ENCODE measurements at regions not wholly inside any gene's neighbourhood (a gene's known extent, or its start where the extent isn't known, plus 50 kb on each side); places are given as distances from the start of the nearest gene placed in this dataset.

GRCh38 chr9:99391937-99392594 is 170.0 kb downstream of the SEC61B start:
- Histone ChIP-seq H3K4me3 (ENCODE audit: low read depth in 1 of 2, low read length in 2 of 2) (no peak overlapping the region), H3K36me3 (ENCODE audit: control insufficient read depth in 1 of 2, insufficient read depth in 2 of 2, low read length in 2 of 2) (no peaks in the 10 kb centered on the region), H3K27me3 (ENCODE audit: control insufficient read depth in 1 of 2, insufficient read depth in 2 of 2, low read length in 2 of 2) (no peaks in the 10 kb centered on the region), H3K9ac (ENCODE audit: low read depth in 1 of 2, low read length in 2 of 2) (no peak overlapping the region), H3K27ac (ENCODE audit: low read depth, low read length) (no peak overlapping the region), H3K9me3 (ENCODE audit: control insufficient read depth in 1 of 2, low read length in 2 of 2) (no peaks in the 10 kb centered on the region), H3K4me1 (ENCODE audit: control insufficient read depth in 1 of 2, insufficient read depth in 2 of 2, low read length in 2 of 2) (no peaks in the 10 kb centered on the region)

- Histone ChIP-seq H3K36me3 (ENCODE audit: control insufficient read depth in 1 of 2, insufficient read depth in 2 of 2, low read length in 2 of 2) (no peaks in the 10 kb centered on the region), H3K9me3 (ENCODE audit: control insufficient read depth in 1 of 2, low read length in 2 of 2) (no peaks in the 10 kb centered on the region), H3K4me1 (ENCODE audit: control insufficient read depth in 1 of 2, insufficient read depth in 2 of 2, low read length in 2 of 2) (no peaks in the 10 kb centered on the region), H3K27me3 (ENCODE audit: control insufficient read depth in 1 of 2, insufficient read depth in 2 of 2, low read length in 2 of 2) (no peaks in the 10 kb centered on the region), H3K27ac (ENCODE audit: low read depth, low read length) (no peak overlapping the region), H3K4me3 (ENCODE audit: low read depth in 1 of 2, low read length in 2 of 2) (no peak overlapping the region), H3K9ac (ENCODE audit: low read depth in 1 of 2, low read length in 2 of 2) (no peak overlapping the region)
Measured at GRCh38 chr9:99392986-99393385, 170.9 kb downstream of the SEC61B start.

DNA sequence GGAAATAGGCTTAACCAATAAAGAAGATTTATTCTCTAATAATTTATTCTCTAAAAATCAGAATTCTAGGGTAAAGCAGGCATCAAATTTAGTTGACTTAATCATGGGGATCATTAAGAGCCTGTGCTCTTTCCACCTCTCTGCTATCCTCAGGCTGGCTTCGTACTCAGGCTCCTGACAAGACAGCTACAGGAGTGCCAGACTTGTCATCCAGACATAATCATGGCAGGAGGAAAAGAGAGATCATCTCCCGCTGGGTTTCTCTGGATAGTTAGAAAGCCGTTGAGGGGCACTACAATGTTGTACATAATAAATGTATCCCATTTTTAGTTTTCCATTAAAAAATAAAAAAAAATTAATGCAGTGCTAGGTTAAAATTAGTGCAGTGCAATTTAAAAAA is 171.9 kb downstream of the SEC61B start:
- Histone ChIP-seq H3K4me1 (ENCODE audit: control insufficient read depth in 1 of 2, insufficient read depth in 2 of 2, low read length in 2 of 2) (no peaks in the 10 kb centered on the region), H3K36me3 (ENCODE audit: control insufficient read depth in 1 of 2, insufficient read depth in 2 of 2, low read length in 2 of 2) (no peaks in the 10 kb centered on the region), H3K27ac (ENCODE audit: low read depth, low read length) (no peak overlapping the region), H3K9me3 (ENCODE audit: control insufficient read depth in 1 of 2, low read length in 2 of 2) (no peaks in the 10 kb centered on the region), H3K9ac (ENCODE audit: low read depth in 1 of 2, low read length in 2 of 2) (no peak overlapping the region), H3K4me3 (ENCODE audit: low read depth in 1 of 2, low read length in 2 of 2) (no peak overlapping the region), H3K27me3 (ENCODE audit: control insufficient read depth in 1 of 2, insufficient read depth in 2 of 2, low read length in 2 of 2) (no peaks in the 10 kb centered on the region)

DNA sequence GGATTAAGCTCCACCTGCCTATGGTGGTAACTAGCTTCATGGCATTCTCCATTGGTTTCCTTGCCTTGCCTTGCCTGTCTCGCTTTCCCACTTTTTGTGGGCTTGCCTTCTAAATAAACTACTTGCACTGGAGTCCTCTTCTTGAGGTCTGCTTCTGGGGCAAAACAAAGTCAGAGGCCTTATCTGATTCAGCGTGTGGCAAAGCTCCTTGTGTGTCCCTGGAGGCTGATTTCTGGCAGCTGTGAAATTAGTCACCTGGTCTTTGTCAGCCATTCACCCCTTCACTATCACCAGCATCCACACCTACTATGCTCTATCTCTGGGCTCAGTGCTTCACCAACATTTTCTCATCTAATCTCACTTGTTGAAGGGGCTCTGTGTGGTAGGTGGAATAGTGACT is 176.2 kb downstream of the SEC61B start:
- Histone ChIP-seq H3K9me3 (ENCODE audit: control insufficient read depth in 1 of 2, low read length in 2 of 2) (no peaks in the 10 kb centered on the region), H3K27ac (ENCODE audit: low read depth, low read length) (no peak overlapping the region), H3K27me3 (ENCODE audit: control insufficient read depth in 1 of 2, insufficient read depth in 2 of 2, low read length in 2 of 2) (no peaks in the 10 kb centered on the region), H3K4me1 (ENCODE audit: control insufficient read depth in 1 of 2, insufficient read depth in 2 of 2, low read length in 2 of 2) (no peaks in the 10 kb centered on the region), H3K36me3 (ENCODE audit: control insufficient read depth in 1 of 2, insufficient read depth in 2 of 2, low read length in 2 of 2) (no peaks in the 10 kb centered on the region), H3K4me3 (ENCODE audit: low read depth in 1 of 2, low read length in 2 of 2) (no peak overlapping the region), H3K9ac (ENCODE audit: low read depth in 1 of 2, low read length in 2 of 2) (no peak overlapping the region)

DNA sequence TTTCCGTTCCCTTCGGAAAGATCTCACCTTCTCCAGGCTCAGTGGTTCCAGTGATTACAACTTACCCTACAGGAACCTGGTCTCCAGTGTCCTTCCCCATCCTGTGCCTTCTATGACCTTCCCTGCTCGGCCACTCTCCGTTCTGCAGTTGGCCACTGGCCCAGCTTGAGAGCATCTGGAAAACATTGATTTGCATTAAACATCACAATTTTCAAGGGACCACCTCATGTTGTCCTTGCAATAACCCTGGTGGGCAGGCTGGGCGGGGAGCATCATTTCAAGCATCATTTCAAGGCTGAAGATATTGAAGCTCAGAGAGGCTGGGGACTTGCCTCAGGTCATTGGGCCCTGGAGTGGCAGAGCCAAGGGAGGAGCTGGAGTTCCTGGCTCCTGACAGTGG is 177.4 kb downstream of the SEC61B start:
- no peaks in the 10 kb centered on the region for H3K9me3 ChIP-seq (ENCODE audit: control insufficient read depth in 1 of 2, low read length in 2 of 2)
- no peak overlapping the region for H3K9ac ChIP-seq (ENCODE audit: low read depth in 1 of 2, low read length in 2 of 2)
- H3K36me3 ChIP-seq (ENCODE audit: control insufficient read depth in 1 of 2, insufficient read depth in 2 of 2, low read length in 2 of 2): no peaks in the 10 kb centered on the region
- no peaks in the 10 kb centered on the region for H3K4me1 ChIP-seq (ENCODE audit: control insufficient read depth in 1 of 2, insufficient read depth in 2 of 2, low read length in 2 of 2)
- no peak overlapping the region for H3K27ac ChIP-seq (ENCODE audit: low read depth, low read length)
- no peak overlapping the region for H3K4me3 ChIP-seq (ENCODE audit: low read depth in 1 of 2, low read length in 2 of 2)
- no peaks in the 10 kb centered on the region for H3K27me3 ChIP-seq (ENCODE audit: control insufficient read depth in 1 of 2, insufficient read depth in 2 of 2, low read length in 2 of 2)

DNA sequence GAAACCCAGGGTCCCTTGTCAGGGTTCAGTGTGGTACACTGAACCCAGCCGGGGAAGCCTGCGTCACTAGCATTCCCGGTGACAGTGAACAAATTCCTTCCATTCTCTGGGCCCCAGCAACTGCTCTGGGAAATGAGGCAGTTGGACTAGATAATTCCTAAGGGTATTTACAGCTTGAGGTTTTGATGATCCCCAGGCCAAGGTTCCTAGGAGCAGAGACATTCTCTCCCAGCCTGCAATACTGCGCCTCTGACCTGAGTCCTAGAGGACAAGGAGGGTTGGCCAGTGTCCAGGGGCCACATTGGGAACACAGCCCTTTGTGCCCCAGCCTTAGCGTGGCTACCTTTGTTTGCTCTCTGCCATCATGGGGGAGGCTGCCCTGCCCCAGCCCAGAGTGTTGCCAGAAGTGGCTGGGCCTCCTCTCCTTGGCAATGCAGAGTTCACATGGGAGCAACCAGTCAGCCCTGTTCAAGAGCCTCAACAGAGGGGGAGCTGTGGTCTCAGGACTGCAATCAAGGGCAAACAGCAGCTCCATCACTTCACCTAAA is 178.2 kb downstream of the SEC61B start:
- Histone ChIP-seq H3K27ac (ENCODE audit: low read depth, low read length) (no peak overlapping the region), H3K4me1 (ENCODE audit: control insufficient read depth in 1 of 2, insufficient read depth in 2 of 2, low read length in 2 of 2) (no peaks in the 10 kb centered on the region), H3K36me3 (ENCODE audit: control insufficient read depth in 1 of 2, insufficient read depth in 2 of 2, low read length in 2 of 2) (no peaks in the 10 kb centered on the region), H3K4me3 (ENCODE audit: low read depth in 1 of 2, low read length in 2 of 2) (no peak overlapping the region), H3K9ac (ENCODE audit: low read depth in 1 of 2, low read length in 2 of 2) (no peak overlapping the region), H3K27me3 (ENCODE audit: control insufficient read depth in 1 of 2, insufficient read depth in 2 of 2, low read length in 2 of 2) (no peaks in the 10 kb centered on the region), H3K9me3 (ENCODE audit: control insufficient read depth in 1 of 2, low read length in 2 of 2) (no peaks in the 10 kb centered on the region)

DNA sequence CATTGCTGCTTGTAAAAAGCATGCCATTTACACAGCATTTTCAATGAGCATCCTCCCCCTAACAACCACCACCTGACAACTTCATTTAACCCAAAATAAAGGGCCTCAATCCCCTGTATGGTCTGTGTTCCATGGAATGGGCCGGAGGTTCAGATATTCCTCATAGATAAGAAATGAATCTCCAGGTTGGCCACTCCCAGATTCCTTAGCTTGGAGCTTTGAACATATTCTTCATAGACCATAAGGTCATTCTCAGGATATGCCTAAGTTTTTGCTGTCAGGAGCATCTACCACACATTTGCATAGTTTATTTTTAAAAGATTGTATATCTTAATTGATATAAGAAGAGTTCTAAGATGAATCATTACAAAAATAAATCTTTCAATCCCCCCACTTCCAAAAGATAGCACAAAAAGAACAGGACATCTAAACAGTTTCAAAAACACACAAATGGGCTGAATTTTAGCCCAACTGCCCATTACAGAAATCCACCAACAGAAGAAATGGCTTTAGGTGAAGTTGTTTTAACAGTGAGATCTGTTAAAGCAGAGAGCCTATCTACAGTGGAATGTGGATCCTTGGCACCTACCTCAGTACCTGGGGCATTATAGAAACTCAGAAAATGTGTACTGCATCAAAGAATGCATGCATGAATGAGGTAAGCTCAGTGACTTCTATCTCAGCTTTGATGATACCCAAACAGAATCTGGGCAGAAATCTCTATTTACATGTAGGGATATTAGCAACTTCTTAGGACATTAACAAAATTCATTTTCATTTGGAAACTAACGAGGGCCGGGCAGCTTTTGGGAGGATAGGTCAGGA is 179.8 kb downstream of the SEC61B start:
- Histone ChIP-seq H3K27me3 (ENCODE audit: control insufficient read depth in 1 of 2, insufficient read depth in 2 of 2, low read length in 2 of 2) (no peaks in the 10 kb centered on the region), H3K36me3 (ENCODE audit: control insufficient read depth in 1 of 2, insufficient read depth in 2 of 2, low read length in 2 of 2) (no peaks in the 10 kb centered on the region), H3K4me1 (ENCODE audit: control insufficient read depth in 1 of 2, insufficient read depth in 2 of 2, low read length in 2 of 2) (no peaks in the 10 kb centered on the region), H3K27ac (ENCODE audit: low read depth, low read length) (no peak overlapping the region), H3K4me3 (ENCODE audit: low read depth in 1 of 2, low read length in 2 of 2) (no peak overlapping the region), H3K9ac (ENCODE audit: low read depth in 1 of 2, low read length in 2 of 2) (no peak overlapping the region), H3K9me3 (ENCODE audit: control insufficient read depth in 1 of 2, low read length in 2 of 2) (no peaks in the 10 kb centered on the region)

DNA sequence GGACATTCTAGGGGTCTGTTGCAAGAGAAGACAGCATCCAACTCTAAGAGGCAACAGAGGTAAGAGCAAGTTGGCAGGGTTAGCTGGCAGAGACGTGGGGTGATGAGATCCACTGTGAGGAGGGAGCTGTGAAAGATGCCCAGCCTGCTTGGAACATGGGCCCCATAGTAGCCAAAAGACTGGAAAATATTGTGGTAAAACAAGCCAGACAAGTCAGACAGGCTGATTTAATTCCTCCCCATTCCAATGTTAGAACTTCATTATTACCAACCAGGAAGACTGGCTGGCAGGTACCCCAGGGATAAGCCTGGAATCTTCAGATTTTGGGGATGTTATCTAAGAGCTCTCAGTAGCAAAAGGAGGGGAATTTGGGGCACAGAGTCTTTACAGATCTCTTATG is 181.3 kb downstream of the SEC61B start:
- Histone ChIP-seq H3K9ac (ENCODE audit: low read depth in 1 of 2, low read length in 2 of 2) (no peak overlapping the region), H3K36me3 (ENCODE audit: control insufficient read depth in 1 of 2, insufficient read depth in 2 of 2, low read length in 2 of 2) (no peaks in the 10 kb centered on the region), H3K9me3 (ENCODE audit: control insufficient read depth in 1 of 2, low read length in 2 of 2) (no peaks in the 10 kb centered on the region), H3K27me3 (ENCODE audit: control insufficient read depth in 1 of 2, insufficient read depth in 2 of 2, low read length in 2 of 2) (no peaks in the 10 kb centered on the region), H3K4me3 (ENCODE audit: low read depth in 1 of 2, low read length in 2 of 2) (no peak overlapping the region), H3K27ac (ENCODE audit: low read depth, low read length) (no peak overlapping the region), H3K4me1 (ENCODE audit: control insufficient read depth in 1 of 2, insufficient read depth in 2 of 2, low read length in 2 of 2) (no peaks in the 10 kb centered on the region)

DNA sequence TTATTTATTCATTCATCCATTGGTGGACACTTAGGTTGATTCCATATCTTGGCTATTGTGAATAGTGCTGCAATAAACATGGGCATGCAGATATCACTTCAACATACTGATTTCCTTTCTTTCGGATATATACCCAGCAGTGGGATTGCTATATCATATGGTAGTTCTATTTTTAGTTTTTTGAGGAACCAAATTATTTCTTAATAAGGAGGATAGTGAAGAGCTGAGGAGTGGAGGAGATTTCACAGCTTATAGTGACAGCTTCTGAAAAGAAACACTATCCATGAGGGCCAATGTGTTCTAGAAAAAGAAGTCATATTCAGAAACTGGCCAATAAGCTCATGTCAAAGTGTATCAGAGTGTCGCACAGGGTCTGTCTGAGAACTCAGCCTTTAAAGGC is 183.3 kb downstream of the SEC61B start:
- no peaks in the 10 kb centered on the region for H3K4me1 ChIP-seq (ENCODE audit: control insufficient read depth in 1 of 2, insufficient read depth in 2 of 2, low read length in 2 of 2)
- no peak overlapping the region for H3K27ac ChIP-seq (ENCODE audit: low read depth, low read length)
- no peak overlapping the region for H3K4me3 ChIP-seq (ENCODE audit: low read depth in 1 of 2, low read length in 2 of 2)
- H3K27me3 ChIP-seq (ENCODE audit: control insufficient read depth in 1 of 2, insufficient read depth in 2 of 2, low read length in 2 of 2): no peaks in the 10 kb centered on the region
- H3K9me3 ChIP-seq (ENCODE audit: control insufficient read depth in 1 of 2, low read length in 2 of 2): no peaks in the 10 kb centered on the region
- no peak overlapping the region for H3K9ac ChIP-seq (ENCODE audit: low read depth in 1 of 2, low read length in 2 of 2)
- no peaks in the 10 kb centered on the region for H3K36me3 ChIP-seq (ENCODE audit: control insufficient read depth in 1 of 2, insufficient read depth in 2 of 2, low read length in 2 of 2)

DNA sequence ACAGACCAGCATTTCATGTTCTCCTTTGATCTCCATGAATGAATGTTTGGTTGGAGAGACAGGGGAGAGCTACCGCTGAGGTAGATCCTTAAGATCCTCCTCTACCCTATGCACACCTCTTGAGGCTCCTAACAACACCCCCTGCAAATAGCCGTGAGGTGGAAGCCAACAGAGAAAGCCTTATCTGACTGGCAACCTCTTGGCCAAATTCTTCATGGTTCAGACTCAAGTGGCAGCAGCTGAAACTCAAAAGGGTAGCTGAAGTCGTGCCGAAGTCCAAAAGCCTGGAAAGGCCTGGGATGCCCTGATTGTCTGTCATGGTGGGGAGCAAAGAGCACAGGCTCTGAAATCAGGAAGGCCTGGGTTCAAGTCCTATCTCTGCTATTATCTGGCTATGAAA is 184.9 kb downstream of the SEC61B start:
- no peaks in the 10 kb centered on the region for H3K9me3 ChIP-seq (ENCODE audit: control insufficient read depth in 1 of 2, low read length in 2 of 2)

More for the DNA sequence above, 184.9 kb downstream of the SEC61B start:
- no peaks in the 10 kb centered on the region for H3K27me3 ChIP-seq (ENCODE audit: control insufficient read depth in 1 of 2, insufficient read depth in 2 of 2, low read length in 2 of 2)
- H3K4me1 ChIP-seq (ENCODE audit: control insufficient read depth in 1 of 2, insufficient read depth in 2 of 2, low read length in 2 of 2): no peaks in the 10 kb centered on the region
- H3K27ac ChIP-seq (ENCODE audit: low read depth, low read length): no peak overlapping the region
- no peaks in the 10 kb centered on the region for H3K36me3 ChIP-seq (ENCODE audit: control insufficient read depth in 1 of 2, insufficient read depth in 2 of 2, low read length in 2 of 2)
- H3K4me3 ChIP-seq (ENCODE audit: low read depth in 1 of 2, low read length in 2 of 2): no peak overlapping the region
- no peak overlapping the region for H3K9ac ChIP-seq (ENCODE audit: low read depth in 1 of 2, low read length in 2 of 2)

Measured in duodenal mucosa (tissue), 2 donors.